ENCODE measurements at regions not wholly inside any gene's neighbourhood (a gene's known extent, or its start where the extent isn't known, plus 50 kb on each side); places are given as distances from the start of the nearest gene placed in this dataset.

DNA sequence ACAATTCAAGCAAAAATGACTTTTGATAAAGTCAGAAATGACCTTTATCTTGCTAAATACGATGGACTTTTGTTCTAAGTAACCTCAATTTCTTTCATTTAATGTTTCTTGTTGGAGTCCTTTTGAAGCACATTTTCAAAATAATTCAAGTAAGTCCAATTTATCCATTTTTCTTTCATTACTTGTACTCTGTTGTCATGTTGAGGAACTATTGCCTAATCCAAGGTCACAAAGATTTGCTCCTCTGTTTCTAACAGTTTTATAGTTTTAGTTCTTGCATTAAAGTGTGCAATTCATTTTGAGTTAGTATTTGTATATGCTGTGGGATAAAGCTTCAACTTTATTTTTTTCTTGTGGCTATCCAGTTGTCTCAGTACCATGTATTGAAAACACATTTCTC, 66.7 kb downstream of the CCER1 start:
- H3K36me3 ChIP-seq = no peaks in the 10 kb centered on the region
- no peak for ATAC-seq
- TF ChIP-seq EP300 (IDR thresholded peaks at IDR 0.05) (no peak), POLR2AphosphoS5 (IDR thresholded peaks at IDR 0.05) (no peak), POLR2A (IDR thresholded peaks at IDR 0.05) (no peak)
- TF ChIP-seq, protein P1, sequence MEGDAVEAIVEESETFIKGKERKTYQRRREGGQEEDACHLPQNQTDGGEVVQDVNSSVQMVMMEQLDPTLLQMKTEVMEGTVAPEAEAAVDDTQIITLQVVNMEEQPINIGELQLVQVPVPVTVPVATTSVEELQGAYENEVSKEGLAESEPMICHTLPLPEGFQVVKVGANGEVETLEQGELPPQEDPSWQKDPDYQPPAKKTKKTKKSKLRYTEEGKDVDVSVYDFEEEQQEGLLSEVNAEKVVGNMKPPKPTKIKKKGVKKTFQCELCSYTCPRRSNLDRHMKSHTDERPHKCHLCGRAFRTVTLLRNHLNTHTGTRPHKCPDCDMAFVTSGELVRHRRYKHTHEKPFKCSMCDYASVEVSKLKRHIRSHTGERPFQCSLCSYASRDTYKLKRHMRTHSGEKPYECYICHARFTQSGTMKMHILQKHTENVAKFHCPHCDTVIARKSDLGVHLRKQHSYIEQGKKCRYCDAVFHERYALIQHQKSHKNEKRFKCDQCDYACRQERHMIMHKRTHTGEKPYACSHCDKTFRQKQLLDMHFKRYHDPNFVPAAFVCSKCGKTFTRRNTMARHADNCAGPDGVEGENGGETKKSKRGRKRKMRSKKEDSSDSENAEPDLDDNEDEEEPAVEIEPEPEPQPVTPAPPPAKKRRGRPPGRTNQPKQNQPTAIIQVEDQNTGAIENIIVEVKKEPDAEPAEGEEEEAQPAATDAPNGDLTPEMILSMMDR (IDR thresholded peaks at IDR 0.05) = no peak
- H3K27me3 ChIP-seq = no peaks in the 10 kb centered on the region
- no peaks in the 10 kb centered on the region for H3K9me3 ChIP-seq
- 55 to 64% methylated on average over 1 of the region's 1 CpG for WGBS, 2 donors (ENCODE audit: low coverage in 1 of 2)
- no peak overlapping the region for H3K27ac ChIP-seq
- no peaks in the 10 kb centered on the region for H3K4me1 ChIP-seq
- no peak overlapping the region for H3K4me3 ChIP-seq

DNA sequence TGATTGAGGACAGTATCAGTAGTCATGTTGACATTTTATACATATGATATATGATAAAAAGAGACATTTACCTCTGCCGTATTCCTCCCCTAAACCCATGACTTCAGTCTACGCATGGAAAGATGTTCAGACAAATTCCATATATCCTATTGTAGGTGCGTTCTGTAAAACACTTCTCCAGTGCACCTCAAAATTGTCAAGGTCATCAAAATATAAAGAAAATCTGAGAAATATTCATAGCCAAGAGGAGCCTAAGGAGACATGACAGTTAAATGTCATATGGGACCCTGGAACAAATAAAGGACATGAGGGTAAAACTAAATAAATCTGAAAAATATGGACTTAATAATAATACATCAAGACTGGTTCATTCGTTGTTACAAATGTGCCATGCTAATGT, 71.5 kb downstream of the CCER1 start:
- WGBS, 2 donors (ENCODE audit: low coverage in 1 of 2) = 94 to 96% methylated on average over 3 to 4 of the region's 4 CpGs
- Histone ChIP-seq H3K27me3 (no peaks in the 10 kb centered on the region), H3K27ac (no peak overlapping the region), H3K9me3 (no peaks in the 10 kb centered on the region), H3K4me1 (no peaks in the 10 kb centered on the region), H3K4me3 (no peak overlapping the region), H3K36me3 (no peaks in the 10 kb centered on the region)
- no peak for ATAC-seq
- TF ChIP-seq EP300 (IDR thresholded peaks at IDR 0.05) (no peak), POLR2A (IDR thresholded peaks at IDR 0.05) (no peak), POLR2AphosphoS5 (IDR thresholded peaks at IDR 0.05) (no peak)
- TF ChIP-seq, protein P1 (IDR thresholded peaks at IDR 0.05) = no peak

DNA sequence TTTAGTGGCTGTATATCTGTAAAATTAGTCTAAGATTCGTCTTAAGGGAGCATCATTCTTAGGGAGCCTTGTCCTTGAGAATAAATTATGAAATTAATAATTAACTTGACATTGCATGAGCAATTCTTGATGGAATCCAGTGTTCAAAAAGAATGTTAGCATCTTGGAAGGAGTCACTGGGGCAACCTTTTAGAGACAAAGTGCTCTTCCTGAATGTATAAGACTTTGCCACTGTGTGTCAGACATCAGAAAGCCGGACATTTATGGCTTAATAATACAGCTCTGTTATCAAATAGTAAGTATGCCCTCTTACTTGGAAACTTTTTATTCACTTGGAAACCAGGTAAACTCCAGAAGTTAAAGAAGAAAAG, 83.3 kb downstream of the CCER1 start:
- H3K9me3 ChIP-seq = no peaks in the 10 kb centered on the region
- no peaks in the 10 kb centered on the region for H3K27me3 ChIP-seq
- H3K27ac ChIP-seq = no peak overlapping the region
- H3K4me1 ChIP-seq = no peaks in the 10 kb centered on the region
- no peak overlapping the region for H3K4me3 ChIP-seq
- TF ChIP-seq POLR2AphosphoS5 (IDR thresholded peaks at IDR 0.05) = no peak
- TF ChIP-seq POLR2A (IDR thresholded peaks at IDR 0.05) = no peak
- TF ChIP-seq EP300 (IDR thresholded peaks at IDR 0.05) = no peak
- TF ChIP-seq, protein P1 (IDR thresholded peaks at IDR 0.05) = no peak
- WGBS, 2 donors (ENCODE audit: low coverage in 1 of 2) = 75% methylated on average over 2 of the region's 2 CpGs
- no peak for ATAC-seq
- H3K36me3 ChIP-seq = no peaks in the 10 kb centered on the region

DNA sequence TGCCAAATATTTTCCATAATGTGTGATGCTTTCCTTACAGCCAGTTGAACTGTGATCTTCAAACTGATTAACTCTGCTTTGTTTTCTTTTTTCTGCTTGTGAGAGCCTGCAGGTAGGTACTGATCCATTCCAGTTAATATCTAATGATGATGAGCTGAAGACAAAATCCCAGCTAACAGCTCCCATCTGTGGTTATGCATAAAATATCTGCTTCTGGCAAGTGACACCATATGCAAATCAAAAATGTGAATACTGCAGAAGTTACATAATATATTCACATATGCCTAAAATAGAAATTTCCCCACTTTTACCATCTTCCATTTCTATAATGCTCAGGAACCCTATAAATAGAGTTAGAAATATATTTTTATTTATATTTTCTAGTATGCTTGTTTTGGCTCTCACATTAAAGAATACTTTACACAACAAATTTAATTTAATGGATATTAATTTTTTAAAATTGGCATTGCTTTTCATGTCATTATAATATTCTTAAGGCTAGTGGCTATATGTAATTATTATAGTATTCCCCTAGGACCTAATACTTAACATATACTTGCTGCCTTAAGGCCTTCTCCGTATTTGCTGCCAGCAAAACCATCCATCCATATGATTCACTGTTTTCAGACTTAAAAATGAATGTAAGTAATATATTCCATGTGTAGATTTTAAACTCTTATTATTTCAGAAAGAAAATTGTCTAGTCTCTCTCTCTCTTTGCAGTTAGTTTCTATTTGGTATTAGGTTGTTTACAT, 83.8 kb downstream of the CCER1 start:
- Histone ChIP-seq H3K27ac (no peak overlapping the region), H3K36me3 (no peaks in the 10 kb centered on the region), H3K27me3 (no peaks in the 10 kb centered on the region), H3K4me3 (no peak overlapping the region), H3K4me1 (no peaks in the 10 kb centered on the region), H3K9me3 (no peaks in the 10 kb centered on the region)
- WGBS, 2 donors (ENCODE audit: low coverage in 1 of 2) = 75 to 86% methylated on average over 1 of the region's 1 CpG
- TF ChIP-seq EP300 (IDR thresholded peaks at IDR 0.05) (no peak), POLR2A (IDR thresholded peaks at IDR 0.05) (no peak), POLR2AphosphoS5 (IDR thresholded peaks at IDR 0.05) (no peak)
- TF ChIP-seq, protein P1 (IDR thresholded peaks at IDR 0.05) = no peak
- no peak for ATAC-seq

DNA sequence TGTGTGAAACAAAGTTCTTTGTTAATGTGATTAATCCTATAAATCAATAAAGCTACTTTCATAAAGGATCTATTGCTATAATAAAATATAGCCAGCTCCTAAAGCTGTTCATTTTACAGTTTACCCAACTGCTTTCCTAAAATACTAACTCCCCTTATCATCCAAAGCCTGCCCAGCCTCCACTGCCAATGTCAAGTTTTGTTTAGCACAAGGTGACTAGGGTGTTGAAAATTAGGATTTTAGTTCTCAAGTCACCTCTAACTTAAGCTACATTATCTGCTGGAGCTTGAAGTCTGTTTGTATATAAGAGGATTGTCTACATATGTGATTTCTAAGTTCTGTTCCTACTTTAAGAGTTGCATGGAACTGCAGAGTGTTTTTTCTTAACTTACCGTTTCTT, 86.3 kb downstream of the CCER1 start:
- Histone ChIP-seq H3K4me3 (no peak overlapping the region), H3K9me3 (no peaks in the 10 kb centered on the region), H3K4me1 (no peaks in the 10 kb centered on the region), H3K27me3 (no peaks in the 10 kb centered on the region), H3K27ac (no peak overlapping the region), H3K36me3 (no peaks in the 10 kb centered on the region)
- no peak for TF ChIP-seq EP300 (IDR thresholded peaks at IDR 0.05)
- TF ChIP-seq, protein P1 (IDR thresholded peaks at IDR 0.05) = no peak
- no peak for TF ChIP-seq POLR2AphosphoS5 (IDR thresholded peaks at IDR 0.05)
- no peak for TF ChIP-seq POLR2A (IDR thresholded peaks at IDR 0.05)
- 25 to 88% methylated on average over 1 of the region's 1 CpG for WGBS, 2 donors (ENCODE audit: low coverage in 1 of 2)
- no peak for ATAC-seq

Measured in gastroesophageal sphincter (tissue), 4 donors.